ENCODE measurements at regions not wholly inside any gene's neighbourhood (a gene's known extent, or its start where the extent isn't known, plus 50 kb on each side); places are given as distances from the start of the nearest gene placed in this dataset.

GRCh38 chr10:29794776-29795611 lies 160.2 kb upstream of the SVIL start:
- ChIA-PET RAD21 (ENCODE audit: unreplicated experiment) (no interaction called here), CTCF (no interaction called here), SMC1A (ENCODE audit: uncharacterized antibody, unreplicated experiment) (no interaction called here), POLR2A (no interaction called here)
- Histone ChIP-seq H3K4me3 (no peak overlapping the region), H3K4me1 (ENCODE audit: control insufficient read depth, insufficient read depth, low read length) (no peaks in the 10 kb centered on the region), H4K20me1 (ENCODE audit: control insufficient read depth, insufficient read depth) (no peaks in the 10 kb centered on the region), H3K9me3 (replicated peaks; ENCODE audit: control insufficient read depth, insufficient read depth, low read length) (no peaks in the 10 kb centered on the region), H3K9ac (ENCODE audit: control insufficient read depth, insufficient read depth, low read length) (no peak overlapping the region), H2AFZ (ENCODE audit: control insufficient read depth, low read depth, low read length) (no peak overlapping the region), H3K4me2 (ENCODE audit: control insufficient read depth, insufficient read depth) (no peak overlapping the region), H3K27me3 (replicated peaks in 1 of 2; ENCODE audit: control insufficient read depth in 2 of 2, insufficient read depth in 2 of 2, low read length in 1 of 2) (no peaks in the 10 kb centered on the region), H3K36me3 (ENCODE audit: control insufficient read depth in 2 of 2, insufficient read depth in 2 of 2, low read length in 1 of 2) (no peaks in the 10 kb centered on the region), H3K79me2 (ENCODE audit: control insufficient read depth, insufficient read depth, low read length) (no peaks in the 10 kb centered on the region), H3K27ac (ENCODE audit: control insufficient read depth, insufficient read depth) (no peak overlapping the region)
- DNase-seq (ENCODE audit: low read depth, low spot score) (no peak), FAIRE-seq (no peak), ATAC-seq (no peak)
- no TSS peak for BruUV-seq (replicated peaks)
- WGBS (ENCODE audit: insufficient coverage, insufficient replicate concordance, low lambda C conversion rate, missing lambda C conversion rate) = 28% methylated on average over 11 of the region's 11 CpGs
- TF ChIP-seq ESRRA (IDR thresholded peaks at IDR 0.05; ENCODE audit: low read length) = no peak
- TF ChIP-seq ZNF622 (IDR thresholded peaks at IDR 0.05) = no peak
- no peak for TF ChIP-seq ETV6 (conservative IDR thresholded peaks at IDR 0.05 in 1 of 2, IDR thresholded peaks at IDR 0.05 in 1 of 2; ENCODE audit: borderline replicate concordance in 1 of 2, low read depth in 1 of 2)
- TF ChIP-seq ZBTB40 (IDR thresholded peaks at IDR 0.05; ENCODE audit: borderline replicate concordance) = no peak
- no peak for TF ChIP-seq CBFB (IDR thresholded peaks at IDR 0.05; ENCODE audit: low read depth)
- in situ Hi-C loops (cut with MboI) = no loop called here
- intact Hi-C loops (cut with micrococcal nuclease; ENCODE audit: unreplicated experiment) = no loop called here
